HG03097 (cell line): ENCODE measurements at regions not wholly inside any gene's neighbourhood (a gene's known extent, or its start where the extent isn't known, plus 50 kb on each side); places are given as distances from the start of the nearest gene placed in this dataset.

Experiments
- ATAC-seq: cut with Tn5 transposase; IDR thresholded peaks from one replicate; pipeline ENCODE4 v1.9.1; 2021; ENCODE audit not compliant: unreplicated experiment, low FRiP score

DNA sequence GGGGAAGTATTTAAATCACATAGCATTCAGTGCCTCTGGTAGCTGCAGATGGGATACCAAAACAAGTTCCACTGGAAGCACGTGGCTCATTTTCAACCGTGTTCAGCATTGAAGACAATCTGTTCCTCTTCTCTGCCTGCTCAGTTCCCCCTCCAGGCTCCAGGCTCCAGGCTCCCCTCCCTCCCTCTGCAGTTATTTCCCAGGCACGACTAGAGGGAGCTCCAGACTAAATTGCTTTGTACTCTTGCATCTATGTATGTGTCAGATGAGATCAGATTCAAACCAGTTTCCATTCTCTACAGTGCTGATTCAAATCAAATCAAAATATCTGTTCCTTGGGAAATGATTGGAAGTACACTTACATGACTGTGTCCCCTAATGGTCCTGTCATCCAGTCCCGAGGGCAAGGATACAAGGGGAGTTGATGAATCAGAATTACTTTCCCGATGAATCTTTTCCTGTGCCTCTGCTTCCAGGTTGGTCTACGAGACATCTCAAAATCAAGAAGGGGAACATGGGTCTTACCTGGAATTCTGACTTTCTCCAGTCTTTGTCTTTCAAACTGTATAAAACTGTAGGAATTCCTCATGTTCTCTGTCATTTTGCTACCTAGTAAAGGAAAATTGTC, 600.5 kb downstream of the EDEM1 start:
- ATAC-seq: no peak

- no peak for ATAC-seq
Measured at GRCh38 chr3:5788496-5788895, 601.0 kb downstream of the EDEM1 start.

DNA sequence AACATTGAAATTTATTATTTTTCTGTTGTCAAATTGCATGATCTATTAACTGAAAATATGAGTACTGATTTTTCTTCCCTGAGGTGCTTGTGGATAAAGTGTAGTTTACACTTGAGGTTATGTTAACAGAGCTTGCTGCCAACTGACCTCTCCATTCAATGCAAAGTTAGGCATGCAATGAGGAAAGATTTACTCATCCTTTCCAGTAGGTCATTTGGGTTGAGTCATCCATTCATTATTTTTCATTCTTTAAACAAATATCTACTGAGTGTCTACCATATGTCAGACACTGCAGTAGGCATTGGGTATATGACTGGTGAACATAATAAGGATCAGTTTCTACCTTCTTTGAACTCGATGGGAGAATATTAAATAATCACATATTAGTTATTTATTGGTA, 604.1 kb downstream of the EDEM1 start:
- ATAC-seq: no peak

DNA sequence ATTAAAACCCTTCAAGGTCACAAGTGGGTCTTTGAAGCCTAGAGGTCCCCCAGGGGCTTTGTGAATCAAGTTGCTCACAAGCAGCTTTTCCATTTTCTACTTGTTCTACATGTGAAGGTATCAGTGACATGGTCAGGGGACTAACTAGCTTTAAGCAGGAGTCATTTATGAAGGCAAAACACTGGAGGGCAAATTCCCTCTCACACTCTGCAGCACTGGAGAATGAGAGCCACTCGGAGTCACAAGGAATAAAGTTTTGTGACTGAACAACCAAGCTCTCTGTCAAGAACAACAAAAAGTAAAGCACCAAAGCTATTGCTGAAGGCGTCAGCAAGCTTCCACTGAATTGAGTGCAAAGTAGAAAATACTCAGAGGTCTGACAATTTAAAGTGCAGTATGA, 609.0 kb downstream of the EDEM1 start:
- no peak for ATAC-seq

DNA sequence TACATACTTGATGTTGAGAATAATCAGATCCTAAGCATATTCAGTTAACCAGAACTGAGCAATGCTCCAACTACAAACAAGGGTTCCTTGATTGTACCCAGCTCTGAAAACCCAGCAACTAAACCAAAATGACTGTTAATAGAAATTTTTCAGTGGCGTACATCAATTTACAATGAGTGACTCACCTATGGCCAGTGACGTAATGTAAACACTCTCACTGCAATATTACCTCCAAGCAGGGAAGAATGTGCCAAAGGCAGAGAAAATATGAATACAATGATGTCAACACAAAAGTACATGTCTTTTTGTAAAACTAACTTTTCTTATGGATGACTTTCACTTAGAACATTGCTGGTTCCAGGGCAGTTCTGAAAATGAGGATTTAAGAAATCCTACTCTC, 611.3 kb downstream of the EDEM1 start:
- no peak for ATAC-seq

- no peak for ATAC-seq
Measured at GRCh38 chr3:5799398-5799797, 611.9 kb downstream of the EDEM1 start.

GRCh38 chr3:5800965-5801364, 613.5 kb downstream of the EDEM1 start:
- no peak for ATAC-seq

DNA sequence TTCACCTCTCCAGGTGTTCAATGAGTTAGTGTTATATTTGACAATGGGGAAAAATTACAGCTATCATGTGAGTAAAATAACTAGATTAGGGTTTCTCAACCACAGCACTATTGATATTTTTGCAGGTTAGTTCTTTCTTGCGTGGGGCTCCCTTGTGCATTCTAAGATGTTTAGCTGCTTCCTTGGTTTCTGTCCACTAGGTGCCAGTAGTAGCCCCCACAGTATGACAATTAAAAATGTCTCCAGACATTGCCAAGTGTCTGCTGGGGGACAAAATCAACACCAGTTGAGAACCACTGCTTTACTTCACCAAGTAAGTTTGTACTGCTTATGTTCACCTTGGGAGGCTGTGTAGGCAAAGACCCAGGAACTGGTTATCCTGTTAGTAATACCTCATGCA, 618.7 kb downstream of the EDEM1 start:
- no peak for ATAC-seq

- no peak for ATAC-seq
Measured at GRCh38 chr3:5809586-5810246, 622.2 kb downstream of the EDEM1 start.

DNA sequence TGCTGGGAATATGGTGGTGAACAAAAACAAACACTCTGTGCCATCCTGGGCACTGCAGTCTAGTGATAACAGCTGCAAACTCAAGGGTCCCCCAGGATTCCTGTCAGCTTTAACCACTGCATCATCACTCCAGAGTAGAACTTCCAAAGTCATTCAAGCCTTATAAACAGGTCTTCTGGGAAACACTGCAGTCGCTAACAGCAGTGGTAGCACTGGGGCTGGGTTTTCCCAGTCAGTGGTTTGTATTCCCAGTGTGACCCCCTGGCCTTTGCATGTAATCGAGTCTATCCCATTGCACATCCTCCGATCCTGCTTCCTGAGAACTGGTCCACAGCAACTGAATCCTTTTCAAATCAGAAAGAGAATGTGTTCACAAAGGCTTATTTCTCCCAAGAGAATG, 623.5 kb downstream of the EDEM1 start:
- no peak for ATAC-seq

GRCh38 chr3:5813521-5813920, 626.0 kb downstream of the EDEM1 start:
- ATAC-seq: no peak

DNA sequence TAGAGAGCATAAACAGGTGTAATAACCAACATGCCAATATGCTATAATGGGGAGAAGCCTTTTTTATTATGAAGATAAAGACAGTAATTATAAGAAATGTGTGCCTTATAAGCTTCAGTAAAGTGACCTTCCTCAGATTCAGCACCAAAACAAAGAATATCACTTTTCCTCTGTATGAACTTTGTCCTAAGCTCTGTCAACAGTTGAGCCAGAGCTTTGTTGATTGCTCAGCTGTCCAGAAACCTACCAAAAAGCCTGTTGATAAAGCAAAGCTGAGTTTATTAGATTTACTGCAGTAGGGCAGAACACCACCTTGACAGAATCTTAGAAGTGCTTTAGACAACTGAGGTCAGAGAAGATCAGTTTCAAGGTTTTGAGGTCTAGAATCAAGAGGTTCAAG, 635.3 kb downstream of the EDEM1 start:
- ATAC-seq: no peak

- no peak for ATAC-seq
Measured at GRCh38 chr3:5826467-5826866, 639.0 kb downstream of the EDEM1 start.

DNA sequence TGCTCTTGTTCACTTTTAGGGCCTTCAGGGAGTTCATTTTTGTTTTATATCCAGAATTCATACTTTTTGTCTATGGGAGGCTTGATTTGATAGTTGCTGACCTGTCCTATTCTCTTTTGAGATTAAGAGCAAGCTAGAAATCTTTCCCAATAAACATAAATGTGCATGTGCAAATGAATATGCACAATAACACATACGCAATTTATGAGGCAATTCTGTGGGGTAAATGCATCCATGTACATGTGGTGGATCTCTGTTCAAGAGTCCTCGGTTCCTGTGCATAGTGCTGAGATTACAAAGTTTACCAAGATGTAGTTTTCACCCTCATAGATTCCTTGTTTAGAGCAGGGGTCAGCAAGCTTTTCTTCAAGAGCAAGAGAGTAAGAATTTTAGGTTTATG, 640.7 kb downstream of the EDEM1 start:
- no peak for ATAC-seq

- ATAC-seq: no peak
Measured at GRCh38 chr3:5840056-5840455, 652.5 kb downstream of the EDEM1 start.

- ATAC-seq: no peak
Measured at GRCh38 chr3:5841599-5841998, 654.1 kb downstream of the EDEM1 start.

GRCh38 chr3:5846261-5846660, 658.8 kb downstream of the EDEM1 start:
- no peak for ATAC-seq

GRCh38 chr3:5861151-5861550, 673.6 kb downstream of the EDEM1 start:
- ATAC-seq: no peak

GRCh38 chr3:5874931-5875341, 687.4 kb downstream of the EDEM1 start:
- no peak for ATAC-seq

GRCh38 chr3:5888851-5889250, 701.3 kb downstream of the EDEM1 start:
- no peak for ATAC-seq

- ATAC-seq: no peak
Measured at GRCh38 chr3:5889374-5889773, 701.9 kb downstream of the EDEM1 start.

- no peak for ATAC-seq
Measured at GRCh38 chr3:5891711-5892110, 704.2 kb downstream of the EDEM1 start.

DNA sequence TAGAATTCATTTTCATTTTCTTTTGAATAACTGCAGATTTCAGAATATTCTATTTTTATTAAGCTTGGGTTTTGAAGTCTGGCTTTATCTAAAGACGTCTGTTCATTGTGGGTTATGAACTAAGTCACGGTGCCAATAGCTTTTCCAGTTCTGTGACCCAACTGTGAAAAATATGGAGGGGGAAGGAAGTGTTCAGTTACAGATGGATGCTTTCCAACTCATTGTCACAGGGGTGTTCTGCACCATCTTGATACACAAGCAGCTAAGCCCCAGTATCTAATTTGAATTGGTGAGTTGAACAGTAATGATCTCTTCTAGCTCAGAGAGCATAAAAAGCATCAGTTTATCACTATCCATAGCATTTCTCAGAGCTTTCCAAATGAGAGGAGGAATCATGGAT, 710.6 kb downstream of the EDEM1 start:
- no peak for ATAC-seq
